ENCODE measurements at regions not wholly inside any gene's neighbourhood (a gene's known extent, or its start where the extent isn't known, plus 50 kb on each side); places are given as distances from the start of the nearest gene placed in this dataset.

DNA sequence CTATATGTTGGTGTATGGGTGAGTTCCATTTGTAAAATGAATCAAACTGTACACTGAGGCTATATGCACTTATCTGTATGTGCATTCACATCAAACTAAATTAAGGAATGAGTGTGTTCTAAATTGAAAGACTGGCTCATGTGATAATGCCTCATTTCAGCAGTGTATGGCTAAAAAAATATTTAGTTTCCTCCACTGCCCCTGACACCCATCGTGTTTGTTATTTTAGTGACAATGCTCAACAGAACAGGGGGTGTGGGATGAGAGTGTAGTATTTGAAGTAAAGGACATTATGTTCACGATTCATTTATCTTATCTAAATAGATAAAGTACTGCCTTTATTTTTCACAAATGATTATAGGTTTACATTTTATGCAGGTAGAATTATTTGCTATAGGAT lies 301.1 kb upstream of the ARPP21 start:
- peak; percentile 63 for FAIRE-seq
- TF ChIP-seq, protein P1, sequence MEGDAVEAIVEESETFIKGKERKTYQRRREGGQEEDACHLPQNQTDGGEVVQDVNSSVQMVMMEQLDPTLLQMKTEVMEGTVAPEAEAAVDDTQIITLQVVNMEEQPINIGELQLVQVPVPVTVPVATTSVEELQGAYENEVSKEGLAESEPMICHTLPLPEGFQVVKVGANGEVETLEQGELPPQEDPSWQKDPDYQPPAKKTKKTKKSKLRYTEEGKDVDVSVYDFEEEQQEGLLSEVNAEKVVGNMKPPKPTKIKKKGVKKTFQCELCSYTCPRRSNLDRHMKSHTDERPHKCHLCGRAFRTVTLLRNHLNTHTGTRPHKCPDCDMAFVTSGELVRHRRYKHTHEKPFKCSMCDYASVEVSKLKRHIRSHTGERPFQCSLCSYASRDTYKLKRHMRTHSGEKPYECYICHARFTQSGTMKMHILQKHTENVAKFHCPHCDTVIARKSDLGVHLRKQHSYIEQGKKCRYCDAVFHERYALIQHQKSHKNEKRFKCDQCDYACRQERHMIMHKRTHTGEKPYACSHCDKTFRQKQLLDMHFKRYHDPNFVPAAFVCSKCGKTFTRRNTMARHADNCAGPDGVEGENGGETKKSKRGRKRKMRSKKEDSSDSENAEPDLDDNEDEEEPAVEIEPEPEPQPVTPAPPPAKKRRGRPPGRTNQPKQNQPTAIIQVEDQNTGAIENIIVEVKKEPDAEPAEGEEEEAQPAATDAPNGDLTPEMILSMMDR (IDR thresholded peaks at IDR 0.05; ENCODE audit: insufficient read depth, missing control alignments) = no peak
- no peak for DNase-seq (ENCODE audit: insufficient read length, low spot score)

DNA sequence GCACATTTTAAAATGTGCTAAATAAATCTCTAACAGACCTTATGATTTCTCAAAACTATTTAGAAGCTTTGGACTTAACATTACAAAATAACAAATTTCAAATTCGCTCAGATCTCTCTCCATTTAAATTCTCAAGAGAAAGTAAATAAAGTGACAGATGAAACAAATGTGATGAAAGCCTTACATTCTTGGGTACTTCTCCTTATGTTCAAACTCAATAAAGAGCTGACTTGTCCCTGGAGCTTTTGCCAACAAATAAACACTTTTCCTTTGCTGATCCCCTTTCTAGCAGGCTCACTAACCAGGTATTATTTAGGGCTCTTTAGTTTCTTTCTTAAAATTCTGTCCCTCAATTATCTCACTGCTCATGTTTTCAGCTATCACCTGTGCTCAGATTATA lies 259.1 kb upstream of the ARPP21 start:
- FAIRE-seq = no peak
- no peak for DNase-seq (ENCODE audit: insufficient read length, low spot score)
- TF ChIP-seq, protein P1 (IDR thresholded peaks at IDR 0.05; ENCODE audit: insufficient read depth, missing control alignments) = no peak

DNA sequence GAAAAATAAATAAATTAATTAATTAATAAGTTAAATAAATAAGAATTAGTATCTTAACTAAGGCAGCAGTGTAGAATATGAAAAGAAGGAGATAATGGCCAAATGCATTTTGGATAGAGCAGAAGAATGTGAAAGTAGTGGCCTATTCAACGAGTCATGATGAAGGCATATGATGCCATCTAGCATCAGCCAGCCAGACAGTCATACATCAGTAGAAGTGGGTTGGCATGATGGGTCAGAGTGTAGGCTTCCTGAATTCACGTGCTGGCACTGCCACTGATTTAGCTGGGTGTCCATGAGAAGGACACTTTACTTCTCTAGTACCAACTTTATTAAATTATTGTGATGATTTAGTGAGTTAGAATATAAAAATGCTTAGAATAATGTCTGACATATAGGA lies 256.1 kb upstream of the ARPP21 start:
- TF ChIP-seq, protein P1 (IDR thresholded peaks at IDR 0.05; ENCODE audit: insufficient read depth, missing control alignments) = no peak
- DNase-seq (ENCODE audit: insufficient read length, low spot score) (no peak), FAIRE-seq (no peak)

DNA sequence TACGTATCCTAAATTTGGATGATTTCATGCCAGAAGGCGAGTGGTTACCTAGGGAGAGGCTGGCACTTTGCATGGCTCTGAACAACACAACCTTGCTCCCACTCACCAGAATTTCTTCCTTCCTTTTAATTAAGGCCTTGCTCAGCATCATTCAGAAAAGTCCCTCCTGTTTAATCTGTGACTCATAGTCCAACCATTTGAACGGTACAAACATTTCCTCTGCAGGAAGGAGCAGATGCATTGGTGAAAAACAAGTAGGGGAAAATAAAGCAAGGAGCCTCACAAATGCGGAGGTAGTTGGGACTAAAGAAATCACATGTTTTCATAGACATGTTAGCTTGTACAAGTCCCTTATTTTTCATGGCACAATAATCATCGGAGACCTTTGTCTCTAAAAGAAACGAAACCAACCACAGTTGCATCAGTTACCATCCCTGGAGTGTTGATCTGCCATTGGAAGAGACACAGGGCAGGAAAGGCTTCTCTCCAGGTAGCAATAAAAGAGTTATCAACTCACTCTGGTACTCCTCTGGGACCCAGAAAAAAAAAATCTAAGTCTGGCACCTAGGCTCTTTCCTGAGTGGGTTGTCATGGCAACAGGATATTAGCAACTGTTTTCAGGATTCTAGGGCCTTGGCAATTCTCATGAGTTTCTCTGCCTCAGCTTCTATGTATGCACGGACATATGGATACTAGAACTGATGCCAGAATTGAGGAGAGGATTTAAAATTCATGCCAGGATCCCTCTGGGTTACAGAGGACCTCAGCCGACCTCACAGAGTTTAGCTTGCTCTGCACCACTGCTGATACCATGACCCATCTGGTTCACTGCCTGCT lies 255.4 kb upstream of the ARPP21 start:
- FAIRE-seq (no peak), DNase-seq (ENCODE audit: insufficient read length, low spot score) (no peak)
- TF ChIP-seq, protein P1 (IDR thresholded peaks at IDR 0.05; ENCODE audit: insufficient read depth, missing control alignments) = no peak

DNA sequence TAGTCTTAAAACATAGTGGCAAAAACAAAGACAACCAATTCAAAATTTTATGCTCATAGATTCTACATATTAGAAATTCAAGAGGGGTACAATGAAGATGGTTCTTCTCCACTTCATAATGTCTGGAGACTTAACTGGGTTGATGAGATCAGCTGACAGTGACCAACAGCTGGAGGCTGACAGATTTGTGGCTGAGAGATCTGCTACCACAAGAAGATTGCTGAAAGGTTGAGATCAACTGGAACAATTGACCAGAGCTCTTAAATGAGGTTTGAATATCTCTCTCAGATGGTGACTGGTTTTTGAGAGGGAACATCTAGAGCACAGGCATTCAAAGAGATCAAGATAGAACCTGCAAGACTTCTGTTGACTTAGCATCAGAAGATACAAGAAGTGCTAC lies 254.1 kb upstream of the ARPP21 start:
- no peak for FAIRE-seq
- DNase-seq (ENCODE audit: insufficient read length, low spot score) = no peak
- TF ChIP-seq, protein P1 (IDR thresholded peaks at IDR 0.05; ENCODE audit: insufficient read depth, missing control alignments) = no peak

DNA sequence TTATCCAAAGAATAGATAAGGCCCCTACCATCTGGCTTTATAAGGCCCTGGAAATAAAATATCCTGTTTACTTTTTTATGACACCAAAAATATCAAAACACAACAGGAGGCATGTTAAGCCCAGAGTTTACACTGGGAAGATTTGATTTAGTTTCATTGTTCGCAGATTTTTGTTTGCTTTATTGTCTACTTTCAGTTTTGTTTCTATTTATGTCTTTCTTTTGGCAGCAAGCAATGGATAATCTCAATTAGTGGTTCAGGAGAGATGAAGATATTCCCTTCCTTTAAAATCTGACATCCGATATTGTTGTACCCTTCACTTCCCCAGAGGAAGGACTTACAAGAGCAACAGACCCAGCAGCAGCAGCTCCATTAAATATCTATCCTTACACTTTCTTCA lies 249.4 kb upstream of the ARPP21 start:
- DNase-seq (ENCODE audit: insufficient read length, low spot score) (no peak), FAIRE-seq (peak; percentile 38)
- TF ChIP-seq, protein P1 (IDR thresholded peaks at IDR 0.05; ENCODE audit: insufficient read depth, missing control alignments) = no peak

DNA sequence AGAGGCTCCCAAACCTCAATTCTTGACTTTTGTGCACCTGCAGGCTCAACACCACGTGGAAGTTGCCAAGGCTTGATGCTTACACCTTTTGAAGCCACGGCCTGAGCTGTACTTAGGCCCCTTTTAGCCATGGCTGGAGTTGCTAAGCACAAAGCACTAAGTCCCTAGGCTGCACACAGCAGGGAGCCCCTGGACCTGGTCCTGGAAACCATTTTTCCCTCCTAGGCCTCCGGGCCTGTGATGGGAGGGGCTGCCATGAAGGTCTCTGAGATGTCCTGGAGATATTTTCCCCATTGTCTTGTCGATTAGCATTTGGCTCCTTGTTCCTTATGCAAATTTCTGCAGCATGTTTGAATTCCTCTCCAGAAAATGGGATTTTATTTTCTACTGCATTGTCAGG lies 247.1 kb upstream of the ARPP21 start:
- FAIRE-seq = no peak
- no peak for DNase-seq (ENCODE audit: insufficient read length, low spot score)
- TF ChIP-seq, protein P1 (IDR thresholded peaks at IDR 0.05; ENCODE audit: insufficient read depth, missing control alignments) = no peak

All from D721Med (cell line).